SH-SY5Y (cell line): ENCODE measurements at regions not wholly inside any gene's neighbourhood (a gene's known extent, or its start where the extent isn't known, plus 50 kb on each side); places are given as distances from the start of the nearest gene placed in this dataset.

ENCODE experiments used
- GATA2 ChIP-seq: IDR thresholded peaks from 2 replicates; pipeline ENCODE4 v1.6.1; 2011; ENCODE audit warnings: mild to moderate bottlenecking, low read depth, low read length
- GATA3 ChIP-seq: IDR thresholded peaks from 2 replicates; pipeline ENCODE4 v1.6.1; 2011; ENCODE audit warnings: low read depth, mild to moderate bottlenecking, low read length, moderate library complexity

DNA sequence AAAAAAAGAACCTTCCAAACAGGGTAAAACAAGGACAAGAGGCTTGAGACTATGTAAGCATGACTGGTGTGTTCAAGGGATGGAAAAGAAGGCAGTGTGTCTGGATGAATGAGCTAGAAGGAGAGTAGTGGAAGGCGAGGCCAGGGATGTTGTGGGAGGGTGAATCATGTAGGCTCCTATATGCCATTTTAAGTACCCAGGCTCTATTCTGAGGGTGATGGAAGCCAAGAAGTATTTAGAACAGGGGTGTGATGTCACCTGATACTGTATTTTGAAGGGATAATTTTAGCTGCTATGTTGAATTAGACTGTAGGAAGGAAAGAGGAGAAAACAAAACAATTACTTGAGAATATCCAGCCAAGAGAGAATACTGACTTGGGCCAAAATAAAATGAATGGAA is 524.7 kb upstream of the CRIM1 start:
- TF ChIP-seq GATA2 (no peak), GATA3 (no peak)
